H9 (cell line): ENCODE measurements at regions not wholly inside any gene's neighbourhood (a gene's known extent, or its start where the extent isn't known, plus 50 kb on each side); places are given as distances from the start of the nearest gene placed in this dataset.

Experiments
- DNase-seq: peaks from one replicate; pipeline ENCODE4 v3.0.0-alpha.2; 2017
- H2AFZ ChIP-seq: one replicate; pipeline ENCODE4 v1.6.1; 2013; ENCODE audit warnings: mild to moderate bottlenecking, low read length, control low read depth, moderate library complexity
- H2AK5ac ChIP-seq: 2 replicates; pipeline ENCODE4 v1.6.1; 2013; ENCODE audit warnings: low read length, control low read depth, mixed read lengths; ENCODE audit not compliant: insufficient read length
- H2BK120ac ChIP-seq: one replicate; pipeline ENCODE4 v1.6.1; 2013; ENCODE audit warnings: low read depth, mild to moderate bottlenecking, low read length, control low read depth, inconsistent platforms; ENCODE audit not compliant: poor library complexity, severe bottlenecking
- H2BK12ac ChIP-seq: 2 replicates; pipeline ENCODE4 v1.6.1; 2013; ENCODE audit warnings: low read length, control low read depth, mixed read lengths, low read depth; ENCODE audit not compliant: insufficient read length
- H2BK15ac ChIP-seq: 2 replicates; pipeline ENCODE4 v1.6.1; 2013; ENCODE audit warnings: low read depth, low read length, control low read depth
- H2BK20ac ChIP-seq: one replicate; pipeline ENCODE4 v1.6.1; 2013; ENCODE audit warnings: low read depth, mild to moderate bottlenecking, low read length, control low read depth, inconsistent platforms; ENCODE audit not compliant: poor library complexity, severe bottlenecking
- H2BK5ac ChIP-seq: 2 replicates; pipeline ENCODE4 v1.6.1; 2013; ENCODE audit warnings: low read length, control low read depth, mixed read lengths; ENCODE audit not compliant: insufficient read length
- H3K14ac ChIP-seq: 2 replicates; pipeline ENCODE4 v1.6.1; 2013; ENCODE audit warnings: low read length, control low read depth; ENCODE audit not compliant: insufficient read depth
- H3K18ac ChIP-seq: 2 replicates; pipeline ENCODE4 v1.6.1; 2013; ENCODE audit warnings: low read depth, mild to moderate bottlenecking, mixed read lengths, low read length, control low read depth; ENCODE audit not compliant: insufficient read length
- H3K23ac ChIP-seq: 2 replicates; pipeline ENCODE4 v1.6.1; 2013; ENCODE audit warnings: low read length, control low read depth, mixed read lengths, low read depth; ENCODE audit not compliant: insufficient read length
- H3K23me2 ChIP-seq: 2 replicates; pipeline ENCODE4 v1.6.1; 2013; ENCODE audit warnings: low read depth, mild to moderate bottlenecking, mixed read lengths, low read length, control low read depth; ENCODE audit not compliant: insufficient read length, poor library complexity, severe bottlenecking
- H3K27ac ChIP-seq: 2 replicates; pipeline ENCODE4 v1.5.1; 2013; ENCODE audit warnings: low read length, control low read depth, mixed read lengths, low read depth; ENCODE audit not compliant: insufficient read length
- H3K27me3 ChIP-seq: 2 replicates; pipeline ENCODE4 v1.6.1; 2013; ENCODE audit warnings: low read length, control low read depth, inconsistent platforms; ENCODE audit not compliant: insufficient read depth
- H3K4ac ChIP-seq: 2 replicates; pipeline ENCODE4 v1.6.1; 2013; ENCODE audit warnings: low read depth, mild to moderate bottlenecking, control low read depth, inconsistent platforms, low read length, moderate library complexity
- H3K4me1 ChIP-seq: 2 replicates; pipeline ENCODE4 v1.6.1; 2013; ENCODE audit warnings: low read length, control low read depth, inconsistent platforms; ENCODE audit not compliant: insufficient read depth
- H3K4me2 ChIP-seq: 2 replicates; pipeline ENCODE4 v1.6.1; 2013; ENCODE audit warnings: low read length, control low read depth, mixed read lengths; ENCODE audit not compliant: insufficient read length, insufficient read depth
- H3K56ac ChIP-seq: 2 replicates; pipeline ENCODE4 v1.6.1; 2013; ENCODE audit warnings: low read depth, mild to moderate bottlenecking, mixed read lengths, low read length, control low read depth; ENCODE audit not compliant: insufficient read length
- H3K79me1 ChIP-seq: 2 replicates; pipeline ENCODE4 v1.6.1; 2013; ENCODE audit warnings: low read depth, mild to moderate bottlenecking, moderate library complexity, low read length, control low read depth, inconsistent platforms; ENCODE audit not compliant: insufficient read depth, poor library complexity, severe bottlenecking
- H3K79me2 ChIP-seq: 2 replicates; pipeline ENCODE4 v1.6.1; 2013; ENCODE audit warnings: low read length, control low read depth, inconsistent platforms; ENCODE audit not compliant: insufficient read depth
- H3K9ac ChIP-seq: 2 replicates; pipeline ENCODE4 v1.6.1; 2013; ENCODE audit warnings: low read length, control low read depth, mixed read lengths; ENCODE audit not compliant: insufficient read length; ENCODE audit errors: extremely low read depth
- H3K9me3 ChIP-seq: one replicate; pipeline ENCODE4 v1.6.1; 2013; ENCODE audit warnings: low read depth, low read length, inconsistent platforms; ENCODE audit not compliant: control insufficient read depth
- H3T11ph ChIP-seq: one replicate; pipeline ENCODE4 v1.6.1; 2013; ENCODE audit warnings: mild to moderate bottlenecking, low read length, control low read depth, inconsistent platforms
- H4K20me1 ChIP-seq: one replicate; pipeline ENCODE4 v1.6.1; 2013; ENCODE audit not compliant: control insufficient read depth, insufficient read length, insufficient read depth
- H4K5ac ChIP-seq: 2 replicates; pipeline ENCODE4 v1.6.1; 2013; ENCODE audit warnings: low read depth, mild to moderate bottlenecking, mixed read lengths, low read length, control low read depth; ENCODE audit not compliant: insufficient read length
- H4K8ac ChIP-seq: replicated peaks from 2 replicates; pipeline ENCODE4 v1.6.1; 2013; ENCODE audit warnings: low read length, control low read depth, mixed read lengths, low read depth; ENCODE audit not compliant: insufficient read length
- H4K91ac ChIP-seq: 2 replicates; pipeline ENCODE4 v1.6.1; 2013; ENCODE audit warnings: low read depth, mild to moderate bottlenecking, moderate library complexity, mixed read lengths, low read length, control low read depth; ENCODE audit not compliant: insufficient read length
- H3K27ac Mint-ChIP-seq, 3 experiments: 2 replicates in 2 of 3; 3 replicates in 1 of 3; pipeline ENCODE4 v1.8.0; 2020 to 2021; ENCODE audit warnings: mixed read lengths in 3 of 3, mild to moderate bottlenecking in 1 of 3, moderate library complexity in 1 of 3
- H3K27me3 Mint-ChIP-seq: 2 replicates; pipeline ENCODE4 v1.8.0; 2021; ENCODE audit warnings: low read depth, mild to moderate bottlenecking, moderate library complexity, mixed read lengths
- H3K36me3 Mint-ChIP-seq, 3 experiments: 2 replicates in 2 of 3; 3 replicates in 1 of 3; pipeline ENCODE4 v1.8.0; 2020 to 2021; ENCODE audit warnings: low read depth in 3 of 3, mixed read lengths in 3 of 3; ENCODE audit not compliant: insufficient read depth in 1 of 3
- H3K4me1 Mint-ChIP-seq, 2 experiments: 2 replicates each; pipeline ENCODE4 v1.8.0; 2020; ENCODE audit warnings: mixed read lengths in 2 of 2
- H3K4me3 Mint-ChIP-seq, 2 experiments: 2 replicates in 1 of 2; 3 replicates in 1 of 2; pipeline ENCODE4 v1.8.0; 2020 to 2021; ENCODE audit warnings: mild to moderate bottlenecking in 2 of 2, mixed read lengths in 2 of 2, moderate library complexity in 1 of 2
- H3K9me3 Mint-ChIP-seq, 2 experiments: 2 replicates in 1 of 2; 3 replicates in 1 of 2; pipeline ENCODE4 v1.8.0; 2020; ENCODE audit warnings: mild to moderate bottlenecking in 2 of 2, mixed read lengths in 2 of 2, moderate library complexity in 1 of 2
- WGBS: extraction: QIAGEN DNeasy Blood & Tissue Kit; methylation state at CpG from one replicate; pipeline ENCODE4 v1.1.7; 2013; ENCODE audit warnings: missing lambda C conversion rate, low lambda C conversion rate, mixed read lengths; ENCODE audit not compliant: insufficient read length; ENCODE audit errors: extremely low coverage; 5-methylcytosine and 5-hydroxymethylcytosine counted together
- TF ChIP-seq, protein P1 (sequence below): fragments of 200-600 bp; sonication (generic); conservative IDR thresholded peaks from 3 replicates; pipeline ENCODE4 v1.8.0; 2021; ENCODE audit warnings: antibody characterized with exemption, mild to moderate bottlenecking

DNA sequence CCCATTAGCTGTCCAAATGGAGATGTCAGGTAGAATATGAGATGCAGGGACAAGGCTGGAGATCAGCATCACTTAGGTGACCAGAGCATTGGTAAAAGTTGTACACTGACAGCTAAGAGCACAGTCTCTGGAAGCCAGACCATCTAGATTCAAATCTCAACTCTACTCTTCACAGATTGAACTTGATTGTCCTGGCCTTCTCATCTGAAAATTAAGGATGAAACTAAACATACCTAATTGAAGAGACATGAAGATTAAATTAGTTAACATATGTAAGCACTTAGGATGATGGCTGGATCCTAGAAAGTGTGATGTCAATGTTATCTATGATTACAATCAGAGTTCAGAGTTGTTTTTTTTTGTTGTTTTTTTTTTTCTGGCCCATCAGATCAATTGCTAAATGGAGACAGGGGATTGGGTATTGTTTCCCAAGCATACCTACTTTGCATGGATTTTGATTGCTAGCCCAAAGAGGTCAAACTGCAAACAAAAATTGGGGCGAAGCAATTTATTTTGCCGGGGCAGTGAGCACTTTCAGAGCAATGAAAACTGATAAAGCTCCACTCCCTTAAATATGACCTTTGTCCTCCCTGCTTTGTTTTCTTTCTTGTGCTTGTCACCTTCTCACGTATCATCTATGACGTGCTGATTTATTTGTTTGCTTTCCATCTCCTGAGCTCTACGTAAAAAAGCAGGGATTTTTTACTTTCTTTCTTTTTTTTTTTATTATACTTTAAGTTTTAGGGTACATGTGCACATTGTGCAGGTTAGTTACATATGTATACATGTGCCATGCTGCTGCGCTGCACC lies 217.6 kb upstream of the CPHXL start:
- Histone ChIP-seq H3K4me2 (no peak overlapping the region), H3K79me1 (no peaks in the 10 kb centered on the region), H3T11ph (no peak overlapping the region), H3K23me2 (no peaks in the 10 kb centered on the region), H2AFZ (no peak overlapping the region), H3K14ac (no peak overlapping the region), H4K5ac (no peak overlapping the region), H3K23ac (no peak overlapping the region), H4K8ac (no peak overlapping the region), H2BK5ac (no peak overlapping the region), H2BK20ac (no peak overlapping the region), H4K91ac (no peak overlapping the region), H3K79me2 (no peaks in the 10 kb centered on the region), H2BK120ac (no peak overlapping the region), H3K4me1 (no peaks in the 10 kb centered on the region), H2AK5ac (no peak overlapping the region), H3K9ac (no peak overlapping the region), H3K18ac (no peak overlapping the region), H3K27ac (no peak overlapping the region), H3K4ac (no peak overlapping the region), H3K27me3 (peaks cover 3% of the 10 kb centered on the region; the same call in 1 of the 2 replicates), H3K56ac (no peak overlapping the region), H4K20me1 (no peaks in the 10 kb centered on the region), H3K9me3 (no peaks in the 10 kb centered on the region), H2BK15ac (no peak overlapping the region), H2BK12ac (no peak overlapping the region)
- DNase-seq: no peak
- Mint-ChIP-seq H3K4me1 (peaks cover 0 to under 1% of the 10 kb centered on the region in 2 experiments; a peak in 2 of 4 replicates), H3K4me3 (no peak overlapping the region), H3K27ac (no peak overlapping the region; a peak in 1 of 7 replicates), H3K9me3 (no peaks in the 10 kb centered on the region), H3K27me3 (peaks cover 94% of the 10 kb centered on the region), H3K36me3 (no peaks in the 10 kb centered on the region)
- WGBS: no CpG with 5 or more reads among the region's 6 CpGs
- TF ChIP-seq, protein P1, sequence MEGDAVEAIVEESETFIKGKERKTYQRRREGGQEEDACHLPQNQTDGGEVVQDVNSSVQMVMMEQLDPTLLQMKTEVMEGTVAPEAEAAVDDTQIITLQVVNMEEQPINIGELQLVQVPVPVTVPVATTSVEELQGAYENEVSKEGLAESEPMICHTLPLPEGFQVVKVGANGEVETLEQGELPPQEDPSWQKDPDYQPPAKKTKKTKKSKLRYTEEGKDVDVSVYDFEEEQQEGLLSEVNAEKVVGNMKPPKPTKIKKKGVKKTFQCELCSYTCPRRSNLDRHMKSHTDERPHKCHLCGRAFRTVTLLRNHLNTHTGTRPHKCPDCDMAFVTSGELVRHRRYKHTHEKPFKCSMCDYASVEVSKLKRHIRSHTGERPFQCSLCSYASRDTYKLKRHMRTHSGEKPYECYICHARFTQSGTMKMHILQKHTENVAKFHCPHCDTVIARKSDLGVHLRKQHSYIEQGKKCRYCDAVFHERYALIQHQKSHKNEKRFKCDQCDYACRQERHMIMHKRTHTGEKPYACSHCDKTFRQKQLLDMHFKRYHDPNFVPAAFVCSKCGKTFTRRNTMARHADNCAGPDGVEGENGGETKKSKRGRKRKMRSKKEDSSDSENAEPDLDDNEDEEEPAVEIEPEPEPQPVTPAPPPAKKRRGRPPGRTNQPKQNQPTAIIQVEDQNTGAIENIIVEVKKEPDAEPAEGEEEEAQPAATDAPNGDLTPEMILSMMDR: no peak
